ENCODE measurements at regions not wholly inside any gene's neighbourhood (a gene's known extent, or its start where the extent isn't known, plus 50 kb on each side); places are given as distances from the start of the nearest gene placed in this dataset.

- no peak overlapping the region for H3K56ac ChIP-seq (ENCODE audit: extremely low read depth, insufficient read depth, low read length)
- no peak overlapping the region for H3K4me2 ChIP-seq (ENCODE audit: low read depth, low read length)
- H2AK9ac ChIP-seq (replicated peaks; ENCODE audit: low read depth, low read length, poor library complexity), result no peak overlapping the region
- no peak overlapping the region for H4K91ac ChIP-seq (ENCODE audit: insufficient read depth, low read depth, low read length)
- H3K36me3 ChIP-seq (ENCODE audit: control insufficient read depth, insufficient read depth, low read length), result no peaks in the 10 kb centered on the region
- ATAC-seq (ENCODE audit: low read depth), result no peak
- ChIA-PET POLR2A (ENCODE audit: unreplicated experiment) (no interaction called here), CTCF (no interaction called here)
- H4K5ac ChIP-seq (ENCODE audit: low read depth, low read length), result no peak overlapping the region
- no peak overlapping the region for H3K4me3 ChIP-seq (ENCODE audit: insufficient read depth, low read depth, low read length)
- no peaks in the 10 kb centered on the region for H3K9me3 ChIP-seq (ENCODE audit: control insufficient read depth, insufficient read depth, low read length)
- H2AK5ac ChIP-seq (ENCODE audit: low read depth, low read length), result no peak overlapping the region
- H2AFZ ChIP-seq (replicated peaks; ENCODE audit: low read length, poor library complexity), result no peak overlapping the region
- no peak overlapping the region for H3K23ac ChIP-seq (ENCODE audit: low read depth, low read length)
- intact Hi-C loops (cut with micrococcal nuclease) (loop anchor here (10.0 kb wide), 1 partner anchor 124 kb away; no protein-coding TSS in a partner anchor), in situ Hi-C loops (cut with MboI; ENCODE audit: low sequenced_read_pairs) (no loop called here), dilution Hi-C loops (cut with HindIII; ENCODE audit: low sequenced_read_pairs, unreplicated experiment) (no loop called here)
- H2BK20ac ChIP-seq (ENCODE audit: low read depth, low read length), result no peak overlapping the region
- no peak overlapping the region for H3K18ac ChIP-seq (ENCODE audit: low read depth, low read length)
- no CpG with 5 or more reads among the region's 2 CpGs for WGBS, 2 experiments (ENCODE audit: extremely low coverage in 2 of 2, insufficient read length in 1 of 2)
- TF ChIP-seq MXI1 (IDR thresholded peaks at IDR 0.05; ENCODE audit: borderline replicate concordance, low read depth, low read length) (no peak), MAZ (IDR thresholded peaks at IDR 0.05; ENCODE audit: borderline replicate concordance, low read depth, low read length) (no peak), POLR2A (IDR thresholded peaks at IDR 0.05; ENCODE audit: low read depth, low read length) (no peak), CHD1 (IDR thresholded peaks at IDR 0.05; ENCODE audit: low read depth, low read length) (no peak), RAD21 (IDR thresholded peaks at IDR 0.05; ENCODE audit: low read length) (no peak), USF2 (IDR thresholded peaks at IDR 0.05; ENCODE audit: low read depth, low read length) (no peak), SMC3 (IDR thresholded peaks at IDR 0.05; ENCODE audit: low read depth, low read length) (no peak), FOS (IDR thresholded peaks at IDR 0.05; ENCODE audit: low read depth, low read length) (no peak), RCOR1 (IDR thresholded peaks at IDR 0.05; ENCODE audit: insufficient replicate concordance, low read length) (no peak), NFE2L2 (IDR thresholded peaks at IDR 0.05; ENCODE audit: low read depth, low read length) (no peak), MAFK (IDR thresholded peaks at IDR 0.05; ENCODE audit: low read depth, low read length) (no peak), CEBPB (IDR thresholded peaks at IDR 0.05; ENCODE audit: low read depth, low read length) (no peak), RFX5 (IDR thresholded peaks at IDR 0.05; ENCODE audit: low read depth, low read length) (no peak), BHLHE40 (IDR thresholded peaks at IDR 0.05; ENCODE audit: low read depth, low read length) (no peak), CTCF (conservative IDR thresholded peaks at IDR 0.05; ENCODE audit: low read depth, low read length) (no peak), ELK1 (IDR thresholded peaks at IDR 0.05; ENCODE audit: borderline replicate concordance, low read depth, low read length) (no peak)
- H3K79me1 ChIP-seq (ENCODE audit: low read depth in 1 of 2, low read length in 2 of 2), result no peaks in the 10 kb centered on the region
- H3K4me1 ChIP-seq (ENCODE audit: control insufficient read depth, insufficient read depth, low read length), result no peaks in the 10 kb centered on the region
- H3K9ac ChIP-seq (ENCODE audit: low read depth, low read length), result no peak overlapping the region
- no peak overlapping the region for H3K27ac ChIP-seq (ENCODE audit: insufficient read depth, low read length)
- H4K20me1 ChIP-seq (ENCODE audit: insufficient read depth, low read length), result no peaks in the 10 kb centered on the region
- no peaks in the 10 kb centered on the region for H3K27me3 ChIP-seq (ENCODE audit: control insufficient read depth, insufficient read depth, low read length)
- BruUV-seq (replicated peaks), result no TSS peak
- no peak overlapping the region for H2BK120ac ChIP-seq (ENCODE audit: low read depth, low read length)
- no peak overlapping the region for H2BK5ac ChIP-seq (ENCODE audit: low read depth, low read length, poor library complexity, severe bottlenecking)
- no peak overlapping the region for H2BK15ac ChIP-seq (ENCODE audit: low read depth, low read length)
- no peaks in the 10 kb centered on the region for H3K9me1 ChIP-seq (ENCODE audit: insufficient read depth, low read length)
- H3K4ac ChIP-seq (ENCODE audit: low read depth, low read length), result no peak overlapping the region
- H3K14ac ChIP-seq (replicated peaks; ENCODE audit: low read depth, low read length), result no peak overlapping the region
- DNase-seq, result no peak
- H4K8ac ChIP-seq (ENCODE audit: low read depth in 2 of 2, low read length in 2 of 2), result no peak overlapping the region
Observed at GRCh38 chr5:104001136-104001535, 438.5 kb upstream of the NUDT12 start.

Data from IMR-90 (cell line).